WTC11 (cell line): ENCODE measurements at regions not wholly inside any gene's neighbourhood (a gene's known extent, or its start where the extent isn't known, plus 50 kb on each side); places are given as distances from the start of the nearest gene placed in this dataset.

ENCODE experiments used
- ATAC-seq: fragments of 200-7000 bp; cut with Tn5 transposase; 2 replicates; pipeline ENCODE4 v1.10.0; 2021; ENCODE audit warnings: mild to moderate bottlenecking, moderate library complexity
- CTCF ChIA-PET: fragments of 300-600 bp; sonication (Branson Sonifier 250); formaldehyde crosslinking; loops from one replicate; lab custom pipeline; 2021; ENCODE audit warnings: antibody characterized with exemption; lab: Charles Lee
- POLR2A ChIA-PET: fragments of 350-600 bp; sonication (Branson Sonifier 250); formaldehyde crosslinking; loops from one replicate; lab custom pipeline; 2021; ENCODE audit warnings: antibody characterized with exemption; lab: Charles Lee
- DNase-seq: peaks from one replicate; pipeline ENCODE4 v3.0.0; 2021; ENCODE audit warnings: low spot score
- H3K27ac Mint-ChIP-seq: 2 replicates; pipeline ENCODE4 v1.8.0; 2021; ENCODE audit warnings: mixed read lengths
- H3K27me3 Mint-ChIP-seq: 2 replicates; pipeline ENCODE4 v1.8.0; 2021; ENCODE audit warnings: low read depth, mild to moderate bottlenecking, moderate library complexity, mixed read lengths
- H3K36me3 Mint-ChIP-seq: 2 replicates; pipeline ENCODE4 v1.8.0; 2021; ENCODE audit warnings: mixed read lengths
- H3K4me1 Mint-ChIP-seq: 2 replicates; pipeline ENCODE4 v1.8.0; 2022; ENCODE audit warnings: mixed read lengths
- H3K4me3 Mint-ChIP-seq: 2 replicates; pipeline ENCODE4 v1.8.0; 2021; ENCODE audit warnings: mild to moderate bottlenecking, moderate library complexity, mixed read lengths
- H3K9me3 Mint-ChIP-seq: 2 replicates; pipeline ENCODE4 v1.8.0; 2021; ENCODE audit warnings: mixed read lengths
- ELF4 ChIP-seq: sonication (generic); formaldehyde crosslinking; IDR thresholded peaks from 2 replicates; pipeline ENCODE4 v1.8.1; 2022; ENCODE audit warnings: low read depth, mild to moderate bottlenecking, moderate library complexity, missing genetic modification reagents
- GTF2I ChIP-seq: fragments of 250-450 bp; sonication (Bioruptor Pico); conservative IDR thresholded peaks from 2 replicates; pipeline ENCODE4 v1.4.0; 2021; ENCODE audit warnings: mild to moderate bottlenecking
- IRF2 ChIP-seq: sonication (generic); formaldehyde crosslinking; IDR thresholded peaks from 2 replicates; pipeline ENCODE4 v1.8.0; 2022; ENCODE audit warnings: low read depth, missing genetic modification reagents, borderline replicate concordance
- NFATC4 ChIP-seq: fragments of 250-450 bp; sonication (Bioruptor Pico); IDR thresholded peaks from 2 replicates; pipeline ENCODE4 v1.9.0; 2021; ENCODE audit warnings: mild to moderate bottlenecking
- NFYB ChIP-seq: sonication (generic); formaldehyde crosslinking; conservative IDR thresholded peaks from 2 replicates; pipeline ENCODE4 v1.8.0; 2022; ENCODE audit warnings: low read depth, missing genetic modification reagents
- NR2C2 ChIP-seq: sonication (generic); formaldehyde crosslinking; IDR thresholded peaks from 2 replicates; pipeline ENCODE4 v1.8.0; 2022; ENCODE audit warnings: mild to moderate bottlenecking, missing genetic modification reagents
- NR3C1 ChIP-seq: sonication (generic); formaldehyde crosslinking; conservative IDR thresholded peaks from 2 replicates; pipeline ENCODE4 v1.8.1; 2023; ENCODE audit warnings: low read depth, mild to moderate bottlenecking, missing genetic modification reagents
- RORB ChIP-seq: fragments of 250-450 bp; sonication (Bioruptor Pico); IDR thresholded peaks from 2 replicates; pipeline ENCODE4 v1.9.0; 2021; ENCODE audit warnings: mild to moderate bottlenecking
- ZNF416 ChIP-seq: fragments of 250-450 bp; sonication (Bioruptor Pico); IDR thresholded peaks from 2 replicates; pipeline ENCODE4 v1.9.0; 2021; ENCODE audit warnings: mild to moderate bottlenecking, inconsistent platforms
- TF ChIP-seq, protein P1 (sequence below): fragments of 250-450 bp; sonication (Bioruptor Pico); IDR thresholded peaks from 2 replicates; pipeline ENCODE4 v1.8.0; 2021; ENCODE audit warnings: mild to moderate bottlenecking
- TF ChIP-seq, protein P2 (sequence below): sonication (generic); formaldehyde crosslinking; IDR thresholded peaks from 2 replicates; pipeline ENCODE4 v1.8.0; 2022; ENCODE audit warnings: missing genetic modification reagents
- TF ChIP-seq, protein P3 (sequence below): sonication (generic); formaldehyde crosslinking; IDR thresholded peaks from 2 replicates; pipeline ENCODE4 v1.8.0; 2022; ENCODE audit warnings: mild to moderate bottlenecking, missing genetic modification reagents
- TF ChIP-seq, protein P4 (sequence below): sonication (generic); formaldehyde crosslinking; IDR thresholded peaks from 2 replicates; pipeline ENCODE4 v1.8.0; 2023; ENCODE audit warnings: missing genetic modification reagents
- TF ChIP-seq, protein P5 (sequence below): sonication (generic); formaldehyde crosslinking; IDR thresholded peaks from 2 replicates; pipeline ENCODE4 v1.8.1; 2022; ENCODE audit warnings: missing genetic modification reagents, borderline replicate concordance
- TF ChIP-seq, protein P6 (sequence below): fragments of 250-450 bp; sonication (Bioruptor Pico); conservative IDR thresholded peaks from 2 replicates; pipeline ENCODE4 v1.9.0; 2021; ENCODE audit warnings: mild to moderate bottlenecking
- TF ChIP-seq, protein P7 (sequence below): sonication (generic); formaldehyde crosslinking; IDR thresholded peaks from 2 replicates; pipeline ENCODE4 v1.8.1; 2023; ENCODE audit warnings: mild to moderate bottlenecking, missing genetic modification reagents, moderate library complexity

DNA sequence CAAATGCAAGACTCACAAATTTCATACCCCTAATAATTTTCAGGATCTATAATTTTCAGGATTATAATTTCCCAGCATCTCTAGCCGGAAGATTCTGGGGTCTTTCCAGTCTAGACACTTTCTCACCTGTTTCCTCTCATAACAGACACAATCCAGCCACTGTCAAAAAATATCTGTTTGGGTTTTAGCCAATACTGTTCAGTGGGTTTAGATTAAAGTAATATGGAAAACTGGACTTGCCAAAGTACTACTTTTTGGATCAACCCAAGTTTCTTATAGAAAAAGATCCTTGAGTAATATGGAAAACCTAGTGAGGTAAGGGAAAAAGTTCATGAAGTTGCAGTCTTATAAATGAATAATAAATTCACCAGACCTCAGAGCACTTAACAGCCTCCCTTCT is 62.1 kb upstream of the NEBL start (continued):
- TF ChIP-seq, protein P1, sequence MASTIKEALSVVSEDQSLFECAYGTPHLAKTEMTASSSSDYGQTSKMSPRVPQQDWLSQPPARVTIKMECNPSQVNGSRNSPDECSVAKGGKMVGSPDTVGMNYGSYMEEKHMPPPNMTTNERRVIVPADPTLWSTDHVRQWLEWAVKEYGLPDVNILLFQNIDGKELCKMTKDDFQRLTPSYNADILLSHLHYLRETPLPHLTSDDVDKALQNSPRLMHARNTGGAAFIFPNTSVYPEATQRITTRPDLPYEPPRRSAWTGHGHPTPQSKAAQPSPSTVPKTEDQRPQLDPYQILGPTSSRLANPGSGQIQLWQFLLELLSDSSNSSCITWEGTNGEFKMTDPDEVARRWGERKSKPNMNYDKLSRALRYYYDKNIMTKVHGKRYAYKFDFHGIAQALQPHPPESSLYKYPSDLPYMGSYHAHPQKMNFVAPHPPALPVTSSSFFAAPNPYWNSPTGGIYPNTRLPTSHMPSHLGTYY (CRISPR knock-in tag) = no peak
- TF ChIP-seq GTF2I (CRISPR knock-in tag) (no peak), IRF2 (CRISPR knock-in tag) (no peak), ZNF416 (CRISPR knock-in tag) (no peak), ELF4 (CRISPR knock-in tag) (no peak), NFATC4 (CRISPR knock-in tag) (no peak), NFYB (CRISPR knock-in tag) (no peak), NR3C1 (CRISPR knock-in tag) (no peak)
- TF ChIP-seq, protein P2, sequence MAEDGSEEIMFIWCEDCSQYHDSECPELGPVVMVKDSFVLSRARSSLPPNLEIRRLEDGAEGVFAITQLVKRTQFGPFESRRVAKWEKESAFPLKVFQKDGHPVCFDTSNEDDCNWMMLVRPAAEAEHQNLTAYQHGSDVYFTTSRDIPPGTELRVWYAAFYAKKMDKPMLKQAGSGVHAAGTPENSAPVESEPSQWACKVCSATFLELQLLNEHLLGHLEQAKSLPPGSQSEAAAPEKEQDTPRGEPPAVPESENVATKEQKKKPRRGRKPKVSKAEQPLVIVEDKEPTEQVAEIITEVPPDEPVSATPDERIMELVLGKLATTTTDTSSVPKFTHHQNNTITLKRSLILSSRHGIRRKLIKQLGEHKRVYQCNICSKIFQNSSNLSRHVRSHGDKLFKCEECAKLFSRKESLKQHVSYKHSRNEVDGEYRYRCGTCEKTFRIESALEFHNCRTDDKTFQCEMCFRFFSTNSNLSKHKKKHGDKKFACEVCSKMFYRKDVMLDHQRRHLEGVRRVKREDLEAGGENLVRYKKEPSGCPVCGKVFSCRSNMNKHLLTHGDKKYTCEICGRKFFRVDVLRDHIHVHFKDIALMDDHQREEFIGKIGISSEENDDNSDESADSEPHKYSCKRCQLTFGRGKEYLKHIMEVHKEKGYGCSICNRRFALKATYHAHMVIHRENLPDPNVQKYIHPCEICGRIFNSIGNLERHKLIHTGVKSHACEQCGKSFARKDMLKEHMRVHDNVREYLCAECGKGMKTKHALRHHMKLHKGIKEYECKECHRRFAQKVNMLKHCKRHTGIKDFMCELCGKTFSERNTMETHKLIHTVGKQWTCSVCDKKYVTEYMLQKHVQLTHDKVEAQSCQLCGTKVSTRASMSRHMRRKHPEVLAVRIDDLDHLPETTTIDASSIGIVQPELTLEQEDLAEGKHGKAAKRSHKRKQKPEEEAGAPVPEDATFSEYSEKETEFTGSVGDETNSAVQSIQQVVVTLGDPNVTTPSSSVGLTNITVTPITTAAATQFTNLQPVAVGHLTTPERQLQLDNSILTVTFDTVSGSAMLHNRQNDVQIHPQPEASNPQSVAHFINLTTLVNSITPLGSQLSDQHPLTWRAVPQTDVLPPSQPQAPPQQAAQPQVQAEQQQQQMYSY = no peak

DNA sequence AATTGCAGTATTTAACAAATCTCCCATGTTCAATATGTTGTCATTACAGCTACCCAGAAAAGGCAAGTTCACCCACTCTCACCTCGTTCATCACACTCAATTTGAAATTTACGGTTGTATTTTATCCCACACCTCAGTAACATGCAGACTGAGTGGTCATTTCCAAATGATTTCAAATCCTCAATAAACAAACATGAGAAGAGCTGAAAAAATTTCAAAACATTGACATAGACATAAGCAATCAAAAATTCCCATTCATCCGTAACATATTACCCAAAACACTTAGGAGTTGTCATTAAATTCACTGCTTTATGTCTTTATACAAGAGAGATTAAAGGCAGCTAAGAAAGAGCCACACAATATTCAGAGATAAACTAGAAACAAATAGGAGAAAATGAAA is 61.7 kb upstream of the NEBL start:
- ATAC-seq = no peak
- POLR2A ChIA-PET = no interaction called here
- no peak overlapping the region for H3K27ac Mint-ChIP-seq
- TF ChIP-seq RORB (no peak), IRF2 (CRISPR knock-in tag) (no peak), NR2C2 (CRISPR knock-in tag) (no peak)
- TF ChIP-seq, protein P3, sequence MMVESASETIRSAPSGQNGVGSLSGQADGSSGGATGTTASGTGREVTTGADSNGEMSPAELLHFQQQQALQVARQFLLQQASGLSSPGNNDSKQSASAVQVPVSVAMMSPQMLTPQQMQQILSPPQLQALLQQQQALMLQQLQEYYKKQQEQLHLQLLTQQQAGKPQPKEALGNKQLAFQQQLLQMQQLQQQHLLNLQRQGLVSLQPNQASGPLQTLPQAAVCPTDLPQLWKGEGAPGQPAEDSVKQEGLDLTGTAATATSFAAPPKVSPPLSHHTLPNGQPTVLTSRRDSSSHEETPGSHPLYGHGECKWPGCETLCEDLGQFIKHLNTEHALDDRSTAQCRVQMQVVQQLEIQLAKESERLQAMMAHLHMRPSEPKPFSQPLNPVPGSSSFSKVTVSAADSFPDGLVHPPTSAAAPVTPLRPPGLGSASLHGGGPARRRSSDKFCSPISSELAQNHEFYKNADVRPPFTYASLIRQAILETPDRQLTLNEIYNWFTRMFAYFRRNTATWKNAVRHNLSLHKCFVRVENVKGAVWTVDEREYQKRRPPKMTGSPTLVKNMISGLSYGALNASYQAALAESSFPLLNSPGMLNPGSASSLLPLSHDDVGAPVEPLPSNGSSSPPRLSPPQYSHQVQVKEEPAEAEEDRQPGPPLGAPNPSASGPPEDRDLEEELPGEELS = no peak
- TF ChIP-seq, protein P4, sequence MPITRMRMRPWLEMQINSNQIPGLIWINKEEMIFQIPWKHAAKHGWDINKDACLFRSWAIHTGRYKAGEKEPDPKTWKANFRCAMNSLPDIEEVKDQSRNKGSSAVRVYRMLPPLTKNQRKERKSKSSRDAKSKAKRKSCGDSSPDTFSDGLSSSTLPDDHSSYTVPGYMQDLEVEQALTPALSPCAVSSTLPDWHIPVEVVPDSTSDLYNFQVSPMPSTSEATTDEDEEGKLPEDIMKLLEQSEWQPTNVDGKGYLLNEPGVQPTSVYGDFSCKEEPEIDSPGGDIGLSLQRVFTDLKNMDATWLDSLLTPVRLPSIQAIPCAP (CRISPR knock-in tag) = no peak
- TF ChIP-seq, protein P5, sequence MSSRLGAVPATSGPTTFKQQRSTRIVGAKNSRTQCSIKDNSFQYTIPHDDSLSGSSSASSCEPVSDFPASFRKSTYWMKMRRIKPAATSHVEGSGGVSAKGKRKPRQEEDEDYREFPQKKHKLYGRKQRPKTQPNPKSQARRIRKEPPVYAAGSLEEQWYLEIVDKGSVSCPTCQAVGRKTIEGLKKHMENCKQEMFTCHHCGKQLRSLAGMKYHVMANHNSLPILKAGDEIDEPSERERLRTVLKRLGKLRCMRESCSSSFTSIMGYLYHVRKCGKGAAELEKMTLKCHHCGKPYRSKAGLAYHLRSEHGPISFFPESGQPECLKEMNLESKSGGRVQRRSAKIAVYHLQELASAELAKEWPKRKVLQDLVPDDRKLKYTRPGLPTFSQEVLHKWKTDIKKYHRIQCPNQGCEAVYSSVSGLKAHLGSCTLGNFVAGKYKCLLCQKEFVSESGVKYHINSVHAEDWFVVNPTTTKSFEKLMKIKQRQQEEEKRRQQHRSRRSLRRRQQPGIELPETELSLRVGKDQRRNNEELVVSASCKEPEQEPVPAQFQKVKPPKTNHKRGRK (CRISPR knock-in tag) = no peak
- TF ChIP-seq, protein P6, sequence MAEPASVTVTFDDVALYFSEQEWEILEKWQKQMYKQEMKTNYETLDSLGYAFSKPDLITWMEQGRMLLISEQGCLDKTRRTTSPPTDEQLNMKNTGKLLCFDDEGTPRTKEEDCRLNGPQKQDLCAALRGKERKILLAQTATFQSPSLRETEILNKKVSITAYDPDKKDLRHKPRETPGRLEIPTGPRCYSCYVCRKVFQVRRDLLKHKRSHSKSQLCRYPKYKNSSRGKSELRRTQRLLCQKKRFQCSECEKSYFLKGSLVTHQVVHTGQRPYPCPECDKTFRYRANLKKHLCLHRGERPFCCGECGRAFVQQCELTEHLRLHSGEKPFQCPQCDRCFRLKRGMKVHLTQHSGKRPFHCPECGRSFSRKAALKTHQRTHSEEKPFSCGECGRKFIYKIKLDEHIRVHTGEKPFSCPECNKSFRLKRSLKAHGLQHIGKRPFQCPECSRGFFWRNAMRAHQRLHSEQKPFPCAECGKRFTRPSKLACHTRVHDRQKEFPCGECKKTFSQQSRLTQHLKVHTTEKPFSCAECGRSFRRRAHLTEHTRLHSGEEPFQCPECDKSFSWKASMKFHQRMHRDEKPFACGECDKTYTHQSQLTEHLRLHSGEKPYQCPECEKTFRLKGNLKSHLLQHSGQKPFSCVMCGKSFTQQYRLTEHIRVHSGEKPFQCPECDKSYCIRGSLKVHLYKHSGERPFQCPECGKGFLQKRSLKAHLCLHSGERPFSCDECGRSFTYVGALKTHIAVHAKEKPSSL (CRISPR knock-in tag) = no peak
- TF ChIP-seq, protein P7, sequence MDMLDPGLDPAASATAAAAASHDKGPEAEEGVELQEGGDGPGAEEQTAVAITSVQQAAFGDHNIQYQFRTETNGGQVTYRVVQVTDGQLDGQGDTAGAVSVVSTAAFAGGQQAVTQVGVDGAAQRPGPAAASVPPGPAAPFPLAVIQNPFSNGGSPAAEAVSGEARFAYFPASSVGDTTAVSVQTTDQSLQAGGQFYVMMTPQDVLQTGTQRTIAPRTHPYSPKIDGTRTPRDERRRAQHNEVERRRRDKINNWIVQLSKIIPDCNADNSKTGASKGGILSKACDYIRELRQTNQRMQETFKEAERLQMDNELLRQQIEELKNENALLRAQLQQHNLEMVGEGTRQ (CRISPR knock-in tag) = no peak
- TF ChIP-seq, all 79 proteins: peak for 0
- no peak overlapping the region for H3K4me3 Mint-ChIP-seq
- no peak for DNase-seq
- peaks cover 5% of the 10 kb centered on the region; the same call in 1 of the 2 replicates for H3K36me3 Mint-ChIP-seq
- H3K27me3 Mint-ChIP-seq = no peaks in the 10 kb centered on the region
- peaks cover 12% of the 10 kb centered on the region for H3K9me3 Mint-ChIP-seq
- H3K4me1 Mint-ChIP-seq = peaks cover 33% of the 10 kb centered on the region
- CTCF ChIA-PET = no interaction called here
